Mesenchymal stem cell (in vitro differentiated cells and primary cell): ENCODE measurements at regions not wholly inside any gene's neighbourhood (a gene's known extent, or its start where the extent isn't known, plus 50 kb on each side); places are given as distances from the start of the nearest gene placed in this dataset.

Source experiments
- DNase-seq: peaks from one replicate; pipeline ENCODE4 v3.0.0-alpha.2; 2013
- H2AFZ ChIP-seq: one replicate; pipeline ENCODE4 v1.6.1; 2013; ENCODE audit warnings: low read depth, mild to moderate bottlenecking, control low read depth, inconsistent platforms, low read length, moderate library complexity
- H2AK5ac ChIP-seq: 2 replicates; pipeline ENCODE4 v1.6.1; 2013; ENCODE audit warnings: low read length, moderate library complexity, mild to moderate bottlenecking, inconsistent platforms; ENCODE audit not compliant: severe bottlenecking
- H2BK120ac ChIP-seq: one replicate; pipeline ENCODE4 v1.6.1; 2013; ENCODE audit warnings: low read depth, mild to moderate bottlenecking, inconsistent platforms, low read length, moderate library complexity
- H2BK12ac ChIP-seq, 2 experiments: one replicate each; pipeline ENCODE4 v1.6.1; 2013; ENCODE audit warnings: inconsistent platforms in 2 of 2, low read length in 2 of 2, mild to moderate bottlenecking in 2 of 2, moderate library complexity in 2 of 2, control low read depth in 1 of 2
- H2BK15ac ChIP-seq: one replicate; pipeline ENCODE4 v1.6.1; 2013; ENCODE audit warnings: mild to moderate bottlenecking, low read depth, inconsistent platforms; ENCODE audit not compliant: poor library complexity, severe bottlenecking
- H2BK5ac ChIP-seq: 2 replicates; pipeline ENCODE4 v1.6.1; 2013; ENCODE audit warnings: low read depth, mild to moderate bottlenecking, low read length, control low read depth, inconsistent platforms; ENCODE audit not compliant: poor library complexity, severe bottlenecking
- H3K14ac ChIP-seq, 2 experiments: one replicate each; pipeline ENCODE4 v1.6.1; 2013; ENCODE audit warnings: inconsistent platforms in 2 of 2, low read length in 2 of 2, control low read depth in 1 of 2, mild to moderate bottlenecking in 1 of 2, moderate library complexity in 1 of 2
- H3K18ac ChIP-seq, 2 experiments: one replicate each; pipeline ENCODE4 v1.6.1; 2013; ENCODE audit warnings: inconsistent platforms in 2 of 2, low read length in 2 of 2, control low read depth in 1 of 2, low read depth in 1 of 2, mild to moderate bottlenecking in 1 of 2
- H3K23ac ChIP-seq, 2 experiments: one replicate each; pipeline ENCODE4 v1.6.1; 2013; ENCODE audit warnings: inconsistent platforms in 2 of 2, low read length in 2 of 2, mild to moderate bottlenecking in 2 of 2, moderate library complexity in 2 of 2, control low read depth in 1 of 2
- H3K27ac ChIP-seq: 2 replicates; pipeline ENCODE4 v1.5.1; 2013; ENCODE audit warnings: mild to moderate bottlenecking, moderate library complexity, low read length, control low read depth, inconsistent platforms; ENCODE audit not compliant: poor library complexity, severe bottlenecking
- H3K27me3 ChIP-seq, 2 experiments: 2 replicates each; pipeline versions ENCODE4 v1.6.1 to v1.7.0; 2013; ENCODE audit warnings: low read length in 2 of 2, mild to moderate bottlenecking in 2 of 2, moderate library complexity in 2 of 2, control low read depth in 1 of 2, inconsistent platforms in 1 of 2; ENCODE audit not compliant: control insufficient read depth in 1 of 2, insufficient read depth in 1 of 2
- H3K36me3 ChIP-seq, 2 experiments: 2 replicates each; pipeline versions ENCODE4 v1.6.1 to v1.7.0; 2013; ENCODE audit warnings: low read length in 2 of 2, control low read depth in 1 of 2, inconsistent platforms in 1 of 2, low read depth in 1 of 2, mild to moderate bottlenecking in 1 of 2; ENCODE audit not compliant: insufficient read depth in 2 of 2, control insufficient read depth in 1 of 2
- H3K4ac ChIP-seq, 2 experiments: one replicate each; pipeline ENCODE4 v1.6.1; 2013; ENCODE audit warnings: inconsistent platforms in 2 of 2, low read length in 2 of 2, mild to moderate bottlenecking in 2 of 2, moderate library complexity in 2 of 2, control low read depth in 1 of 2, low read depth in 1 of 2
- H3K4me1 ChIP-seq: 2 replicates; pipeline ENCODE4 v1.6.1; 2013; ENCODE audit warnings: low read depth, low read length, control low read depth; ENCODE audit not compliant: control insufficient read depth, insufficient read depth
- H3K4me2 ChIP-seq: 2 replicates; pipeline ENCODE4 v1.6.1; 2013; ENCODE audit warnings: low read length, mild to moderate bottlenecking, inconsistent platforms; ENCODE audit not compliant: poor library complexity, severe bottlenecking
- H3K4me3 ChIP-seq, 2 experiments: 2 replicates each; pipeline versions ENCODE4 v1.5.1 to v1.7.0; 2013; ENCODE audit warnings: low read length in 2 of 2, mild to moderate bottlenecking in 2 of 2, control low read depth in 1 of 2, low read depth in 1 of 2; ENCODE audit not compliant: insufficient read depth in 1 of 2
- H3K79me1 ChIP-seq: replicated peaks from 2 replicates; pipeline ENCODE4 v1.6.1; 2013; ENCODE audit warnings: mild to moderate bottlenecking, control low read depth, low read length, inconsistent platforms; ENCODE audit not compliant: poor library complexity, severe bottlenecking
- H3K9ac ChIP-seq: 2 replicates; pipeline ENCODE4 v1.7.0; 2013; ENCODE audit warnings: mild to moderate bottlenecking, low read length, moderate library complexity
- H3K9me3 ChIP-seq: 2 replicates; pipeline ENCODE4 v1.7.0; 2013; ENCODE audit warnings: mild to moderate bottlenecking, low read length; ENCODE audit not compliant: control insufficient read depth
- H4K8ac ChIP-seq: one replicate; pipeline ENCODE4 v1.6.1; 2013; ENCODE audit warnings: inconsistent platforms, mild to moderate bottlenecking, low read length, moderate library complexity
- H4K91ac ChIP-seq: one replicate; pipeline ENCODE4 v1.6.1; 2013; ENCODE audit warnings: mild to moderate bottlenecking, low read length, inconsistent platforms
- WGBS: methylation state at CpG from one replicate; pipeline ENCODE4 v1.1.7; 2013; ENCODE audit warnings: mixed read lengths; 5-methylcytosine and 5-hydroxymethylcytosine counted together

DNA sequence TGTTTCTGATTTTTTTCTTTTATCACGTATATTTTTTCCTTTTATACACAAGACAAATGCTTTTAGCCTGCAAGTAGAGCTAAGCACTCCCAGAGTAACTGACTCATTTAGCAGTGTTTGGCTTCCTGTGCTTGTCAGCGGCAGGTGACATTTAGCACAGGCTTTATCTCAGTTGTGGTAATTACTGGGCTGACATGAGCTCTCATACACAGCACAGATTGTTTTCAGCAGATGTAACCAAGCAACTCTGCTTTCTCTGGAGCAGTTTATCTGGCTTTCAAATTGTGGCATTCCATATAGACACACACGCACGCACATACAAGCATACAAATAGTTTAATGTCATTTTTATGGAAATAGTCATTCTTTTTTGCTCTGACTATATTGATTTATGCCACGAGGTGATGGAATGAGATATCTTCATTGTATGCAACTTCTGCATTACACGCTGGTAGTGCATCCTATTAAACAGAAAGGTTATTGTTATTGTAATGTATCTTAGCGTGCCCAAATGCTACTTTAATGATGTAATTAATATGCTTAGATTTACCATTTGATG, 379.0 kb upstream of the GRAMD2B start:
- H3K18ac ChIP-seq, result no peak overlapping the region
- H3K27me3 ChIP-seq, result no peaks in the 10 kb centered on the region
- H2BK15ac ChIP-seq, result no peak overlapping the region
- H3K4me1 ChIP-seq, result peaks cover 2% of the 10 kb centered on the region
- no peak overlapping the region for H4K91ac ChIP-seq
- no peaks in the 10 kb centered on the region for H3K79me1 ChIP-seq
- H2BK5ac ChIP-seq, result no peak overlapping the region
- no peaks in the 10 kb centered on the region for H3K36me3 ChIP-seq
- no peak overlapping the region for H2BK12ac ChIP-seq
- H3K27ac ChIP-seq, result no peak overlapping the region
- H3K4me2 ChIP-seq, result no peak overlapping the region
- no peak overlapping the region for H4K8ac ChIP-seq
- no peak overlapping the region for H3K4me3 ChIP-seq
- H2BK120ac ChIP-seq, result no peak overlapping the region
- H3K4ac ChIP-seq, result no peak overlapping the region
- H3K14ac ChIP-seq, result no peak overlapping the region
- H2AFZ ChIP-seq, result no peak overlapping the region
- 23% methylated on average over 5 of the region's 7 CpGs for WGBS
- peak; percentile 97 for DNase-seq
- no peak overlapping the region for H2AK5ac ChIP-seq
- no peaks in the 10 kb centered on the region for H3K9me3 ChIP-seq
- H3K23ac ChIP-seq, result no peak overlapping the region
- H3K9ac ChIP-seq, result no peak overlapping the region

DNA sequence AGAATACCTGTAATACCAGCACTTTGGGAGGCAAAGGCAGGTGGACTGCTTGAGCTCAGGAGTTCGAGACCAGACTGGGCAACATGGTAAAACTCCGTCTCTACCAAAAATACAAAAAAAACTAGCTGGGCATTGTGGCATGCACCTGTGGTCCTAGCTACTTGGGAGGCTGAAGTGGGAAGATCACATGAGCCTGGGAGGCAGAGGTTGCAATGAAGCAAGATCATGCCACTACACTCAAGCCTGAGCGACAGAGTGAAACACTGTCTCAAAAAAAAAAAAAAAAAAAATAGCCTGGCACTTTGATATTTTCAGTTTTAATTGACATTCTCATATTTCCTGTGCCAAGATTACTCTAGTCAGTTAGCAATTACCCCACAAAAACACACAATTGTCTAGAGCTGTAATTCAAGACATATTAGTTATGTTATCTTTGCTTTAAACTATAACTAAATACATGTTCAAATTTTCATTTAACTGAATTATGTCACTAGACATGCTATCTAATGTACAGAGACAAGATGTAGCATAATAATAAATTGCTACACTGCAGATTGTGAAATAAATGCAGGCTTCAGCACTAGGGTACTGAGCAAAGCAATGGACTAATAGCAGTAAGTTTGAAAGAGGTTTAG, 378.2 kb upstream of the GRAMD2B start:
- H3K79me1 ChIP-seq, result no peaks in the 10 kb centered on the region
- H2BK120ac ChIP-seq, result no peak overlapping the region
- no peak overlapping the region for H4K91ac ChIP-seq
- H3K14ac ChIP-seq, result no peak overlapping the region
- no peak overlapping the region for H3K4ac ChIP-seq
- H3K9me3 ChIP-seq, result no peaks in the 10 kb centered on the region
- no peak overlapping the region for H2AK5ac ChIP-seq
- DNase-seq, result peak; percentile 38
- H3K27ac ChIP-seq, result no peak overlapping the region
- no peak overlapping the region for H3K4me3 ChIP-seq
- no peak overlapping the region for H3K18ac ChIP-seq
- H3K36me3 ChIP-seq, result no peaks in the 10 kb centered on the region
- no peak overlapping the region for H2BK15ac ChIP-seq
- H2AFZ ChIP-seq, result no peak overlapping the region
- H3K23ac ChIP-seq, result no peak overlapping the region
- H2BK12ac ChIP-seq, result peak overlapping the region in 1 of 2 experiments; percentile 4
- H3K4me1 ChIP-seq, result peaks cover 2% of the 10 kb centered on the region
- no peak overlapping the region for H2BK5ac ChIP-seq
- H3K4me2 ChIP-seq, result no peak overlapping the region
- H4K8ac ChIP-seq, result no peak overlapping the region
- no peak overlapping the region for H3K9ac ChIP-seq
- no peaks in the 10 kb centered on the region for H3K27me3 ChIP-seq
- 71% methylated on average over 2 of the region's 3 CpGs for WGBS

DNA sequence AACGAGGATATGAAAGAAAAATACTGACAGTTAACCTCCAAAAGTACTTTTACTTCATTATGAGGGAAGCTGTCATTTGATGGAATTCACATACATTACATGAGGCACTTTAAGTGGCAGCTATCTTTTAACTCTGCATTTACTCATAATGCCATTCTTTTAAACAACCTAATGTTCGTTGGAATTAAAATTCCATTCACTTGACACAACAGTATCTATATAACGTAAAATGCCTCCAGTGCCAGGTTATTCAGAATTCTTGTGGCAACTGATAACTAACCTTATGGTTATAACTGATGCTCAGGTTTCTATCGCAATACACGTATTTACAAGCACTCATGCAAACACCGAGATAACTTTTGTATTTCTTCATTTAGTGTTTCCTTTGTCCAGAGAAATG, 376.9 kb upstream of the GRAMD2B start:
- Histone ChIP-seq H3K18ac (no peak overlapping the region), H3K4me3 (no peak overlapping the region), H3K23ac (no peak overlapping the region), H3K27ac (no peak overlapping the region), H3K14ac (no peak overlapping the region), H4K8ac (no peak overlapping the region), H3K9ac (no peak overlapping the region), H2AK5ac (no peak overlapping the region), H3K36me3 (no peaks in the 10 kb centered on the region), H2AFZ (no peak overlapping the region), H3K27me3 (no peaks in the 10 kb centered on the region), H2BK120ac (no peak overlapping the region), H4K91ac (no peak overlapping the region), H3K79me1 (no peaks in the 10 kb centered on the region), H2BK5ac (no peak overlapping the region), H3K4me2 (no peak overlapping the region), H3K9me3 (no peaks in the 10 kb centered on the region), H3K4ac (no peak overlapping the region), H3K4me1 (peaks cover 2% of the 10 kb centered on the region), H2BK12ac (no peak overlapping the region), H2BK15ac (no peak overlapping the region)
- WGBS, result 44% methylated on average over 3 of the region's 6 CpGs
- peak; percentile 8 for DNase-seq

DNA sequence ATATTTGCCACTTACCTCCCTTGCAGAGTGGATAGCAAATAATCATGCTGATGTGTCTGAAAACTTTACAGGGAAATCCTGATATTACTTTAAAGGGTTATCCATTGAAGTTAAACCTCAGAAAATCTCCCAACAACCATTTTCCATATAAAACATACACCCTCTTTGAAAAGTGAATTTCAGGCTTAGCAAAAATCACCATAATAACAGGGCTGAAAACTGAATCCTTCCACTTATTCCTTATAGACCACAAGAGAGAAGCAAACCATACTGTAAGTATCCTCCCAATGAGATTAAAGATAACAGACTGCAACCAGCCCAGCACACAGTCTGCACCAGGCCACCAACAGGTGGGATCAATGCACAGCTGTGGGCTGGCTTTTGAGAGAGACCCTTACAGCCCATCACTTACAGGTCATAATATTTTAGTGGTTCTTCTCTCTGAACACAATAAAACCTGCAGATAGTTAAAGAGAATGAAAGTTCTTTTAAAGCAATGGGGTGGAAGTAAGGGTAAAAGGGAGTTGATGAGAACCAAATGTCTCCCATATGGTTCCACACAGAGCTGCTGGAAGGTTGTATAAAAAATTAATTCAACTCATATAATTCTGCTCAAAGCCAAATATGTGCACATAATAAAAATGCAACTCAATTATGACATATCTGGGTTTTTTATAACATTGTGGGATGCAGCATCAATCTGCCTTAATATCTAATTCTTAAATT, 376.2 kb upstream of the GRAMD2B start:
- Histone ChIP-seq H2BK12ac (no peak overlapping the region), H3K27me3 (no peaks in the 10 kb centered on the region), H3K4me3 (no peak overlapping the region), H3K79me1 (no peaks in the 10 kb centered on the region), H3K18ac (peak overlapping the region in 1 of 2 experiments; percentile 33), H2BK5ac (no peak overlapping the region), H3K9me3 (no peaks in the 10 kb centered on the region), H2BK15ac (no peak overlapping the region), H4K8ac (no peak overlapping the region), H4K91ac (no peak overlapping the region), H3K36me3 (no peaks in the 10 kb centered on the region), H2BK120ac (no peak overlapping the region), H3K4me1 (peaks cover 2% of the 10 kb centered on the region), H3K27ac (no peak overlapping the region), H3K9ac (no peak overlapping the region), H3K4ac (no peak overlapping the region), H3K23ac (no peak overlapping the region), H2AK5ac (no peak overlapping the region), H3K4me2 (no peak overlapping the region), H3K14ac (no peak overlapping the region), H2AFZ (no peak overlapping the region)
- DNase-seq, result no peak
